Fibroblast of the conjunctiva (primary cell): ENCODE measurements at regions not wholly inside any gene's neighbourhood (a gene's known extent, or its start where the extent isn't known, plus 50 kb on each side); places are given as distances from the start of the nearest gene placed in this dataset.

Source experiments
- DNase-seq: peaks from one replicate; pipeline ENCODE4 v3.0.0-alpha.2; 2010; ENCODE audit warnings: low read depth

GRCh38 chr14:61226015-61226654 lies 55.0 kb downstream of the TMEM30B start:
- DNase-seq, result no peak

DNA sequence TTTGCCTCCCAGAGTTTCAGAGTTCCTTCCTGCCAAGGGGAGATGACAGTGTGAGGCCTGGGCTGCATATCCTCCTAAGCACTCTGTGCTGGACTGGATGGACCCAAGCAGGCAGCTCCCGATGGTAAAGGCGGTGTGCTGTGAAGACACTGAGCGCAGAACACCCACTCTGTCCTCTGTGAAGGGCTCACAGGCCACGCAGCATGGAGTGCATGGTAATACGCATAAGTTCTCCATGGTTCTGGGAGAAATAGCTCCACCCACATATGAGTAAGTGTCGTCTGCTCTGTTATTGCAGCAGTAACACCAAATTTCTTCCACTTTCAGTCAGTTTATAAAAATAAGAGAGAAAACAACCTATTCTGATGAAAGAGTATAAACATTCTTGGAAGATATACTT lies 55.8 kb downstream of the TMEM30B start:
- DNase-seq, result no peak

DNA sequence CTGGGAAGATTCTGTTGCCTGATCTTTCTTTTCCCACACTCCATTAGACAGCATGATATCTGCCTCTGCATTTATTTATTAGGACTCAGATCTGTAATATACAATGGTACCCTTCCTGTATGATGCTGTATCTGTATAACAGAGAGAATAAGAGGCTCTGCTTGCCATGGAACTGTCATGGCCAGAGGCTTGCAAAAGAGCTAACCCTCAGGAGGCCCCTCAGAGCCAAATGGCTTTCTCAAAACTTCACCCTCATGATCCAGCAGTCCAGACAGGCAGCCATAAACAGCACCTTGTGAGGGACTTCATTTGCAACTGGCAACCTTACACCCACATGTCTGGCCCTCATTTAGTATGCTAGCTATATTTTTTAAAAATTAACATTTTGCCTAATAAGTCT lies 57.6 kb downstream of the TMEM30B start:
- no peak for DNase-seq

DNA sequence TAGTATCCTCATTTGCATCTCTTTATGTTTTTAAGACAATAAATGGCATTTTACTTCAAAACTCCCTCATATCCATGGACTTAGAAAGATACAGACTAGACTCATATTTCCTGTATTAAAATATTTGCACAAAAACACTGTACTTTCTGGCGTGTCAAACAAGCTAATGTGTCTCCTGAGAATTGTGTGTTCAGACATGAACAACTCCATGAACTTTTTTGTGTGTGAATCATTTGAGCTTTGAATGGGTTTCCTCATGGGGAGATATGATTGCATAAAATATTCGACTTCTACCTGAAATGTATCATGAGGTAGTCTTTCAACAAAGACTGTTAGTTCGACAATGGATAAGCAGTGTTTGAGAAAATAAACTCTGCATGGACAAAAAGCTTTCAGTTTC lies 58.8 kb downstream of the TMEM30B start:
- no peak for DNase-seq

DNA sequence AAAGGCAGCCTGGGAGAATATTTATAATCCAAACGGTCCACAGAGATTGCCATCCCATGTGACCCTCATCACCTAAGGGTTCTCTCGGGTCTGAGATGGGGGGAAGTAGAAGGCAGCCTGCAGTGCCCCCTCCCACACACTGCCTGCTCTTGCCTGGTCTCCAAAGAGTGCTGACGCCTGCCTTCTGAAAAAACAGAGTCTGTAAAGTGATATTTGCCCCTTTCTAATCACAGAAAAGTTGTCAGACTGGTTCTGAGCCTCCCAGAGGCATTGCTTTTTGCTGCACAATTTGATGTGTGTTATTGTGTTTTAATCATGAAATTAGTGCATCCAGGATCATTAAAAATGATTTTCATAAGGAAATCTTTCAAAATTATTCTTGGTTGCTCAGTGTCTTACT lies 59.2 kb downstream of the TMEM30B start:
- no peak for DNase-seq

DNA sequence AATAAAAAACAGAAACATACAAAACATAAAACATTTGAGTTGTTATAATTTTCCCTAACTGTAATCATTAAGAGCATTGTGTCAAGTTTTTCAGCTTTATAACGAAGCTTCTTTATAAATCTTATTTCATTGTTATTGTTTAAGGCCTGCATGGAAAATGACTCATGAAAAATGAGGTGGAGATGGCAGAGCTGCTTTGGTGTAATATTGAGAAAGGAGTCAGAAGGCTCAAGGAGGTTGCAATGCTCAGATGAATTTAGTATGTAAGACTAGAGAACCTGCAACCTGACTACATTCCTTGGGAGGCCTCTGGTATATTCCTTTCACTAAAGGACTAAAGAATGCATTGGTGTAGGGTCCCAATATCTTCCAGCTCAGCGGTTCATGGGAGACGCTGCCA lies 61.5 kb downstream of the TMEM30B start:
- DNase-seq, result no peak

DNA sequence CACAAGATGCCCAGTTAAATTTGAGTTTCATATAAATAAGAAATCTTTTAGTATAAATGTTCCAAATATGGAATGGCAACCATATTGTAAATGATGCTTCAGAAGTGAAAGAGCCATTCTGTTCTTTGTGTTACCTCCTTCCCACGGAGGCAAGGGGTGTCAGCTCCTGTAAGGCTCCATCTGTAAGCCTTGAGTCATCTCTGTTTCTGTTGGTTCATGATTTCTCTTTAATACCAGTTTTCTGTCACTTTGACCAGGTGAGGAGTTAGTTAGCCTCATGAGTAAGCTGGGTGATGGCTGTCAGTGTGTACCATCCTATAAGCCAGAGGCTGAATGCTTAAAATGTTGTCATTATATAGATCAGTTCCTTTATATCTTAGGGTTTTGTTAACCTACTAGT lies 61.9 kb downstream of the TMEM30B start:
- DNase-seq, result no peak

DNA sequence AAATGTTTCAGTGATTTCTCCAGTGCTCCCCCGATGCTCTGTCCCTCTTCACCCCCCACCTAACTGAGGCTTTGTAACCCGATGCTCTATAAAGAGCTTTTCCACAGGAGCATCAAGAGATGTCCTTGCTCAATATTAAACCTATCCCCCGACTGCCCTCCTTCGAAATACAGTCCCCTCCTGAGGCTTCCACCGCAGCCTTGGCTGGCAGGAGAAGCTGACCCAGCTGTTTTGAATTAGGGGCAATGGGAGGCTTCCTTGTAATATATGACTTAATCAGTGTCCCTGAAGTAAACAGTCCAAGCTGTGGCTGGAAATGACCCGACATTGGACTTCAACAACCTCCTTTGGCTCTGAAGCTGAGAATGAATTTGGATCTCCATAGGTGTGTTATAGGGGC lies 62.4 kb downstream of the TMEM30B start:
- peak; percentile 61 for DNase-seq

GRCh38 chr14:61218157-61218556 lies 63.0 kb downstream of the TMEM30B start:
- no peak for DNase-seq

GRCh38 chr14:61217516-61217915 lies 63.6 kb downstream of the TMEM30B start:
- no peak for DNase-seq

GRCh38 chr14:61215222-61216020 lies 65.7 kb downstream of the TMEM30B start:
- peak; percentile 57 for DNase-seq

- no peak for DNase-seq
These were observed 67.2 kb downstream of the TMEM30B start for GRCh38 chr14:61213920-61214319.

DNA sequence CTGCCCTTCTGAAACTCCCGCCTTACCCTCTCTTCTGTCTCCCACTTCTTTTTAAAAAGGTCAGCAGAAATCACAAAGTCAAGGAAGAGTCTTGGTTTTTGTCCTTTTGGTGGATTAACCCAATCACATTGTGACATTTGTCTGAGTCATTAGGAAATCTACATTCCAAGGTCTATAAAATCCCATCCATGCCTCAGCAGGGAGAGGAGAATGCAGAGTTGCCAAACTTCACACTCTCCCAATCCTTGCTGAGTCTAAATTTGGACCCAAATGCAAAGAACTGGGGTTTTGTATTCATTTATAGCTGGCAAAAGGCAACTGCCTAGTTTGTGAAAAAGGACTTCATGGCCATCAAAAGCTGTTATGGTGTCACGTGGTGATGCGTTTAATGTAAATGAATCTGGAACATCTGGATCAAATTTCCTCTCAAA lies 67.9 kb downstream of the TMEM30B start:
- DNase-seq, result no peak

DNA sequence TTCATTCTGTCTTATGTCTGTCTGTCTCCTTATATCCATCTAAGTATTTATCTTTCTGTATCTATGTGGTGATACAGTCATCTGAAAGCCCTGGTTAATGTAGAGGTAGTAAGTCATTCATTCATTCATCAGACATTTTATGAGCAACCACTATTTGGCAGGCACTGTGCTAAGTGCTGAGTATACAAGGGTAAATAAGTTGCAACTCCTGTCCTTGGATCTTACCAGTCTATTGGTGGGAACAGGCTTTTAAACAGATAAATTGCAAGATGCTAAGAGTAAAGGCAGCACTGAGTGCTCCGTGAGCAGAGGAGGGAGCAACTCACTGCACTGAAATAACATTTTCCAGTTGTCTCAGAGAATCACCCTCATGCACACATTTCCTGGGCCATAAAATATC lies 68.6 kb downstream of the TMEM30B start:
- DNase-seq, result no peak

DNA sequence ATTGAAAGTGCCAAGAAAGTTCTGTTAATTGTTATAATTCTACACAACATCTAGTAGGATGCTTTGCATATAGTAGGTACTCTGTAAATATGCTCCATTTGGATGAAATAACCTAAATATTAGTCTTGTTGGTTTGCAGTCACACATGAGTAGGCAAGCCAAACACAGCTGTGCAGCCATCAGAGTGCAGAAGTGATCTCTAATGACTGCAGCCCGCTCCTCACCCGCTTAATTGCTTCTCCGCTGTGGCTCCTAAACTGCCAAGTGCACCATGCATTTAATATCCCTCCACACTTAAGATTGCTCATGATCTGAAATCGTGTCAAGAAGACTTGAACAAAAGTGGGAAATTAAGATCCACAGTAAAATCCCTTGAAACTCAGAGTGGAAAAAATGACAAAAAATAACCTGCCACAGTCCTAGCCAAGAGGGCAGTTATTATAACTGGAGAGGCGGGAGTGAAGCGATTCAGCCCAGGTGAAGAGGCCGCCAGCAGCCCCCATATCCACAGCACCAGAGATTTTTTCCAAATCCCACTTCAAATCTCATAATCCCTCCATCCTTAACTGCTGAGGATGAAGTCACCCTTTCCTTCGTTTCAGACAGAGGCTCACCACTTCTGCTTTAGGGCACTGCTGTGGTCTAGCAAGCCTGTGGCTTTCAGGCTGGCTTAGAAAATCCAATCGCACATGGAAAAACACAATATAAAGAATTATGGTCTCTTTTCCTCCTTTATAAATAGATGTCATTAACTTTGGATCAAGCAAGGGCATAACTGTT lies 69.5 kb downstream of the TMEM30B start:
- no peak for DNase-seq

GRCh38 chr14:61203081-61203753 lies 77.9 kb downstream of the TMEM30B start:
- DNase-seq, result no peak

DNA sequence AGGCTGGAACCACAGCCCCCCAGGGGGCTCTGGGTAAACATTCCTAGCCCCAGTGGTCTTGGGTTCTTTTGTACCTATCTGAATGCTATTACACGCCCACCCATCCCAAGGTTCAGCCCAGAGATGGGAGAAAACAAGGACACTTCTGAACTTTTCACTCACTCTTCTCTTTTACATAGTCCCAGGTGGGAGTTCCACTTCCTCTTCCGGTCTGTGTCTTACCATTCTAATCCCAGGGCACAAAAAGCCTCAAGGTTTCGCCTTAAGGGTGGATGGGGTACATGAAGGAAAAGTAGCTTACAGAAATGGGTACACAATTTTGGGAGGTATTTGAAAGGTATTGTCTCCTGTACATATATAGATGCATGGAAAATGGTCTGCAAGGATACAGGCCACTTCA lies 79.0 kb downstream of the TMEM30B start:
- no peak for DNase-seq

DNA sequence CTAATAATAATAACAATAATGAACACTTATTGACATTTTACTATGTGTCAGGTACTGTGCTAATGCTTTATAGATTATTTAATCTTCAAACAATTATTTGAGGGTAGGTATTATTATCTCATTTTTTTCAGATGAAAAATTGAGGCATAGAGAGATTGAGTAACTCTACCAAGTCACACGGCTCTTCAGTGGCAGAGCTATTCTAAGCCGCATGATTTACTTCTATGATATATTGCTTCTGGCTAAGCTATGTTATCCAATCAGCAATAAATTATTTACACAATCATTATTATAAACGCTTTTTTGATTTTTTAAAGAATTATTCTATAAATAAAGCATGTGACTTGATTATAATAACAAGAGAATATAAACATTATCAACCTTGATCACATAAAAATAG lies 80.0 kb downstream of the TMEM30B start:
- DNase-seq, result no peak

DNA sequence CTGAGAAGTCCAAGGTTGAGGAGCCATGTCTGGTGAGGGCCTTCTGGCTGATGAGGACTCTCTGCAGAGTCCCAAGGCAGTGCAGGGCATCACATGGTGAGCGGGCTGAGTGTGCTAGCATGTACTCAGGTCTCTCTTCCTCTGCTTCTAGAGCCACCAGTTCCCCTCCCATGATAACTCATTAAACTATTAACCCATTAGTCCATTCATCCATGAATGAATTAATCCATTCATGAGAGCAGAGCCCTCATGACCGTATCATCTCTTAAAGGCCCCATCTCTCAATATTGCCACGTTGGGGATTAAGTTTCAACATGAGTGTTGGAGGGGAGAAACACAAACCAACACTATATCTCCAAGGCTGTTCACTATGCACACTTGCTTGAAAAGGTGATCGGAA lies 83.7 kb downstream of the TMEM30B start:
- DNase-seq, result no peak

DNA sequence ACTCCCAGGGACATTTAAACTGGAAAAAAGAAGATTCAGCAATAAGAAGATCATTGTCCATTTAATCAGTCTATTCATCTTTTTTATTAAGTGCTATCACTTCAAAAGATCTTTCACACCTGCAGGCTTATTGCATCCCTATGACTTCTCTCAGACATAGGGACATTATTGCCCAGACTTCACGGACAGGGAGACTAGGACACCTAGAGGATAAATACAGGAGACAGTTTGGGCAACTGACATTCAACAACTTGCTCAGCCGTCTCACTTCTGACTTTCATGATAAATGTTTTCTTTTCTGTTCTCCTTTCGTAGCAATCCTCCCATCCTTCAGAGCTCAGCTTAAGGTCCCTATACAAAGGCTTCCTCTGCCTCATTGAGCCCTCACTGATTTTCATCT lies 84.3 kb downstream of the TMEM30B start:
- DNase-seq, result no peak

- DNase-seq, result no peak
These were observed 85.1 kb downstream of the TMEM30B start for GRCh38 chr14:61196034-61196433.

GRCh38 chr14:61193476-61193875 lies 87.7 kb downstream of the TMEM30B start:
- DNase-seq, result no peak
